Heart left ventricle (tissue), 16 donors: ENCODE measurements at regions not wholly inside any gene's neighbourhood (a gene's known extent, or its start where the extent isn't known, plus 50 kb on each side); places are given as distances from the start of the nearest gene placed in this dataset.

Experiments
- ATAC-seq, 4 donors: fragments of 200-7000 bp; cut with Tn5 transposase; one replicate each; pipeline ENCODE4 v1.9.1; 2020 to 2022; ENCODE audit warnings: moderate library complexity in 4 of 4, mild to moderate bottlenecking in 3 of 4, moderate number of reproducible peaks in 1 of 4
- DNase-seq, 5 donors: peaks; one replicate each; pipeline ENCODE4 v3.0.0-alpha.2; 2020
- H3K27ac ChIP-seq, 12 donors: fragments of 200-600 bp; sonication (generic) in 4 of 12; one replicate each; pipeline versions ENCODE4 v1.5.0 to v1.8.0; 2016 to 2022; ENCODE audit warnings: mild to moderate bottlenecking in 2 of 12
- H3K27me3 ChIP-seq, 9 donors: fragments of 200-600 bp; sonication (generic) in 2 of 9; one replicate each; pipeline versions ENCODE4 v1.5.1 to v1.8.0; 2016 to 2022; ENCODE audit warnings: mild to moderate bottlenecking in 3 of 9
- H3K36me3 ChIP-seq, 9 donors: fragments of 200-600 bp; sonication (generic) in 2 of 9; one replicate each; pipeline versions ENCODE4 v1.5.0 to v1.8.0; 2018 to 2022; ENCODE audit warnings: mild to moderate bottlenecking in 2 of 9
- H3K4me1 ChIP-seq, 12 donors: fragments of 200-600 bp; sonication (generic) in 4 of 12; one replicate each; pipeline versions ENCODE4 v1.5.0 to v1.8.0; 2016 to 2022; ENCODE audit warnings: mild to moderate bottlenecking in 3 of 12
- H3K4me3 ChIP-seq, 12 donors: fragments of 200-600 bp; sonication (generic) in 4 of 12; one replicate each; pipeline versions ENCODE4 v1.5.0 to v1.8.0; 2017 to 2022; ENCODE audit warnings: mild to moderate bottlenecking in 9 of 12, moderate library complexity in 4 of 12
- H3K9me3 ChIP-seq, 12 donors: fragments of 200-600 bp; sonication (generic) in 4 of 12; one replicate each; pipeline versions ENCODE4 v1.5.0 to v1.8.0; 2016 to 2022; ENCODE audit warnings: mild to moderate bottlenecking in 1 of 12
- CTCF ChIP-seq, 12 donors: fragments of 200-600 bp; sonication (generic) in 4 of 12; IDR thresholded peaks; one replicate each; pipeline versions ENCODE4 v1.5.0 to v1.8.0; 2018 to 2022; ENCODE audit warnings: antibody characterized with exemption in 12 of 12, mild to moderate bottlenecking in 5 of 12
- POLR2A ChIP-seq, 2 donors: fragments of 450-650 bp; IDR thresholded peaks; one replicate each; pipeline ENCODE4 v1.6.1; 2017; ENCODE audit warnings: antibody characterized with exemption in 2 of 2, mild to moderate bottlenecking in 2 of 2, moderate library complexity in 2 of 2
- WGBS, 4 donors: extraction: QIAGEN DNeasy Blood & Tissue Kit in 2 of 4; methylation state at CpG; one replicate each; pipeline versions ENCODE4 v1.1.5 to v1.1.7; 2013 to 2018; 5-methylcytosine and 5-hydroxymethylcytosine counted together
- intact Hi-C, 10 donors: fragments of 100-400 bp; cut with DNase I; formaldehyde crosslinking; loops; one replicate each; pipeline versions ENCODE4 v1.11.1 to v1.14.2; 2022
- donor health status: ischemic (EF 13 %, LVEDD 7.1; RV severe dilation, severe dysfunction).
- donor health status: healthy with polysubstance abuse.
- donor health status: DM: no; HTN: yes; CAD: no.
- donor health status: DM: no; HTN: no; CAD: no.
- donor health status: ischemic (EF 25% LVEDD 6.9; RV normal size, moderate dysfunction).
- donor health status: ischemic (EF 25% LVEDD 5.7; RV mildly dilated, moderate dysfunction).
- donor health status: healthy.
- donor health status: DM: yes; HTN: yes; CAD: no.
- donor health status: ischemic (EF 35%, LVEDD 5.7; RV mildly dilated, moderate dysfunction).
- donor health status: nonischemic (EF 11% LVEDD 7.7; RV severe dilation, severe dysfunction).
- donor health status: DM: yes; HTN: yes; CAD: no.
- donor health status: PGD.
- donor health status: ischemic (EF 29% LVEDD 5.4; RV normal size, mild dysfunction).
- donor health status: nonischemic (EF 23%, LVEDD 6.1; RV moderate dilation, normal function).

DNA sequence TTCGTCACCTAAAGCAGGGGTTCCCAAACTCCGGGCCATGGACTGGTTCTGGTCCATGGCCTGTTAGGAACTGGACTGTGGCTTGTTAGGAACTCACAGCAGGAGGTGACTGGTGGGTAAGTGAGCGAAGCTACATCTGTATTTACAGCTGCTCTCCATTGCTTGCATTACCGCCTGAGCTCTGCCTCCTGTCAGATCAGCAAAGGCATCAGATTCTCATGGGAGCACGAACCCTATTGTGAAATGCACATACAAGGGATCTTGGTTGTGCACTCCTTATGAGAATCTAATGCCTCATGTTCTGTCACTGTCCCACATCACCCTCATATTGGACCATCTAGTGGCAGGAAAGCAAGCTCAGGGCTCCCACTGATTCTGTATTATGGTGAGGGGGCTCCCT is 217.0 kb downstream of the ZFP36L2 start:
- peaks cover 0 to 5% (median 0%) of the 10 kb centered on the region in 12 donors for H3K9me3 ChIP-seq
- H3K4me1 ChIP-seq: peaks cover 0 to 23% (median 0%) of the 10 kb centered on the region in 12 donors
- TF ChIP-seq CTCF (IDR thresholded peaks at IDR 0.05) (no peak), POLR2A (IDR thresholded peaks at IDR 0.05) (no peak)
- H3K36me3 ChIP-seq: no peaks in the 10 kb centered on the region
- WGBS, 4 donors: 83 to 100% (median 98%) methylated on average over 3 to 5 of the region's 5 CpGs
- intact Hi-C loops: no loop called here
- DNase-seq (no peak), ATAC-seq (no peak)
- no peak overlapping the region for H3K27ac ChIP-seq
- no peak overlapping the region for H3K4me3 ChIP-seq
- H3K27me3 ChIP-seq: no peaks in the 10 kb centered on the region

- Histone ChIP-seq H3K4me1 (peaks cover 0 to 13% (median 0%) of the 10 kb centered on the region in 12 donors), H3K27ac (no peak overlapping the region), H3K27me3 (no peaks in the 10 kb centered on the region), H3K4me3 (no peak overlapping the region), H3K9me3 (peaks cover 0 to 5% (median 0%) of the 10 kb centered on the region in 12 donors), H3K36me3 (no peaks in the 10 kb centered on the region)
- intact Hi-C loops: no loop called here
- DNase-seq: no peak
- ATAC-seq: no peak
- TF ChIP-seq CTCF (IDR thresholded peaks at IDR 0.05): no peak
- TF ChIP-seq POLR2A (IDR thresholded peaks at IDR 0.05): no peak
- 71 to 95% (median 90%) methylated on average over 4 of the region's 4 CpGs for WGBS, 4 donors
Observed at GRCh38 chr2:43008388-43008787, 216.0 kb upstream of the HAAO start.

DNA sequence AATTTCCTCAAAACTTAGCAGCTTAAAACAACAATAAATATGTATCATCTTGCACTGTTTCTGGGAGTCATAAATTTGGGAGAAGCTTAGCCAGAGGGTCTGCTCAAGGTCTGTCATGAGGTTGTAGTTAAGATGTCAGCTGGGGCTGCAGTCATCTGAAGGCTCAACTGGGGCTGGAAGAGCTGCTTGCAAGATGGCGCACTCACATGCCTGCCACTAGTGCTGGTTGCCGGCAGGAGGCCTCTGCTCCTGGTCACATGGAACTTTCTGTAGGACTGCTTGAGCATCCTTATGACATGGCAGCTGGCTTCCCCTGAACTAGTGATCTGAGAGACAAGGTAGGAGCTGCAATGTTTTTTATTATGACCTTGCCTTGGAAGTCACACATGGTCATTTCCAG is 215.5 kb upstream of the HAAO start:
- 74 to 100% (median 100%) methylated on average over 2 of the region's 2 CpGs for WGBS, 4 donors
- DNase-seq (no peak), ATAC-seq (no peak)
- H3K27me3 ChIP-seq: no peaks in the 10 kb centered on the region
- no peak for TF ChIP-seq CTCF (IDR thresholded peaks at IDR 0.05)
- no peak for TF ChIP-seq POLR2A (IDR thresholded peaks at IDR 0.05)
- H3K4me1 ChIP-seq: peaks cover 0 to 9% (median 0%) of the 10 kb centered on the region in 12 donors
- no peak overlapping the region for H3K27ac ChIP-seq
- no peak overlapping the region for H3K4me3 ChIP-seq
- intact Hi-C loops: no loop called here
- H3K9me3 ChIP-seq: peaks cover 0 to 5% (median 0%) of the 10 kb centered on the region in 12 donors
- H3K36me3 ChIP-seq: no peaks in the 10 kb centered on the region

- Histone ChIP-seq H3K27ac (no peak overlapping the region), H3K4me3 (no peak overlapping the region), H3K4me1 (peaks cover 0 to 9% (median 0%) of the 10 kb centered on the region in 12 donors), H3K36me3 (no peaks in the 10 kb centered on the region), H3K27me3 (no peaks in the 10 kb centered on the region), H3K9me3 (peaks cover 0 to 5% (median 0%) of the 10 kb centered on the region in 12 donors)
- TF ChIP-seq POLR2A (IDR thresholded peaks at IDR 0.05): no peak
- TF ChIP-seq CTCF (IDR thresholded peaks at IDR 0.05): no peak
- 92 to 97% (median 95%) methylated on average over 4 to 5 of the region's 5 CpGs for WGBS, 4 donors
- ATAC-seq (no peak), DNase-seq (no peak)
- intact Hi-C loops: no loop called here
Observed at GRCh38 chr2:43006834-43007543, 214.6 kb upstream of the HAAO start.
